Thymus (tissue), 11 donors: ENCODE measurements at regions not wholly inside any gene's neighbourhood (a gene's known extent, or its start where the extent isn't known, plus 50 kb on each side); places are given as distances from the start of the nearest gene placed in this dataset.

Source experiments
- DNase-seq, 9 donors: peaks; one replicate each; pipeline ENCODE4 v3.0.0-alpha.2; 2013; ENCODE audit warnings: low spot score in 9 of 9, low read depth in 6 of 9, missing footprints in 1 of 9
- H3K27ac ChIP-seq, 2 donors: one replicate each; pipeline ENCODE4 v1.5.1; 2013; ENCODE audit warnings: control low read depth in 1 of 2, low read depth in 1 of 2, low read length in 1 of 2, mild to moderate bottlenecking in 1 of 2, moderate library complexity in 1 of 2
- H3K27me3 ChIP-seq, 2 donors: one replicate each; pipeline ENCODE4 v1.5.1; 2013; ENCODE audit warnings: low read length in 1 of 2; ENCODE audit not compliant: control insufficient read depth in 2 of 2, insufficient read depth in 1 of 2
- H3K36me3 ChIP-seq, 2 donors: one replicate each; pipeline ENCODE4 v1.5.1; 2013; ENCODE audit warnings: low read length in 1 of 2, mild to moderate bottlenecking in 1 of 2, moderate library complexity in 1 of 2; ENCODE audit not compliant: control insufficient read depth in 2 of 2, insufficient read depth in 2 of 2
- H3K4me1 ChIP-seq, 2 donors: one replicate each; pipeline ENCODE4 v1.5.1; 2013; ENCODE audit warnings: low read length in 2 of 2; ENCODE audit not compliant: control insufficient read depth in 2 of 2, insufficient read depth in 2 of 2
- H3K4me3 ChIP-seq, 2 donors: one replicate each; pipeline ENCODE4 v1.5.1; 2013; ENCODE audit warnings: low read length in 2 of 2, control low read depth in 1 of 2, mild to moderate bottlenecking in 1 of 2
- H3K9me3 ChIP-seq, 2 donors: one replicate each; pipeline ENCODE4 v1.5.1; 2013; ENCODE audit warnings: low read length in 1 of 2, mild to moderate bottlenecking in 1 of 2; ENCODE audit not compliant: control insufficient read depth in 2 of 2, insufficient read depth in 1 of 2
- WGBS: extraction: QIAGEN DNeasy Blood & Tissue Kit; methylation state at CpG from one replicate; pipeline ENCODE4 v1.1.7; 2013; 5-methylcytosine and 5-hydroxymethylcytosine counted together
- donor health status: healthy.

DNA sequence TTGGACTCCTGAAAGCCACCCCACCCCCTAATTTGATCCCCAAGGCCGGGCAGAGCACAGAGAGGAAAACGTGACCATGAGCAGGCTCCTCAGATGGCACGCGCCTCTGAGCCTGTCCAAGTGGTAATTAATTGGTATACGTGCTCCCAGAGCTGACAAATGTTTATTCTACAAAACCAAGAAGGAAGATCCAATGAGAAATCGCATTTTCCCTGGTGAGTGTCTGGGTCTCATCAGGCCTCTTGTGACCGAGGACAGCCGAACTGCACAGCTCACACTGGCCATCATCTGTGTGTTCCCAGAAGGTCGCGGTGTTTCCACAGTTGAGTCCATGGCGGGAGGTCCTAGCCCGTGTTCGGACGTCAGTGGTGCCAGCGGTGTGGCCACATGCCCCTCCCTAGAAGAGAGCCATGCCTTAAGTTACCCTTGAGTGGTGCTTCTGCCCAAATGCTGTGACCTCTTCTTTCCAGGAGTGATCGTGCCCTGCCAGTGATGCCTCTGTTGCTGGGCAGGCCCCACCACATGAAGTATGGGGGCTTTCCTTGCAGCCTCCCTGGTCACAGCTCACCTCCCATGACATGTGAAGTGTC is 317.5 kb upstream of the RTL1 start:
- H3K4me1 ChIP-seq = peaks cover 0 to 20% of the 10 kb centered on the region in 2 donors
- DNase-seq = no peak
- H3K9me3 ChIP-seq = no peaks in the 10 kb centered on the region
- H3K27me3 ChIP-seq = no peaks in the 10 kb centered on the region
- H3K36me3 ChIP-seq = no peaks in the 10 kb centered on the region
- H3K27ac ChIP-seq = no peak overlapping the region
- 96% methylated on average over 16 of the region's 16 CpGs for WGBS
- H3K4me3 ChIP-seq = no peak overlapping the region

- H3K27me3 ChIP-seq = no peaks in the 10 kb centered on the region
- no peaks in the 10 kb centered on the region for H3K36me3 ChIP-seq
- H3K4me3 ChIP-seq = no peak overlapping the region
- no peak for DNase-seq
- H3K9me3 ChIP-seq = no peaks in the 10 kb centered on the region
- 97% methylated on average over 10 of the region's 10 CpGs for WGBS
- no peak overlapping the region for H3K27ac ChIP-seq
- peaks cover 0 to 27% of the 10 kb centered on the region in 2 donors for H3K4me1 ChIP-seq
Observed at GRCh38 chr14:101221549-101222160, 318.1 kb upstream of the RTL1 start.

DNA sequence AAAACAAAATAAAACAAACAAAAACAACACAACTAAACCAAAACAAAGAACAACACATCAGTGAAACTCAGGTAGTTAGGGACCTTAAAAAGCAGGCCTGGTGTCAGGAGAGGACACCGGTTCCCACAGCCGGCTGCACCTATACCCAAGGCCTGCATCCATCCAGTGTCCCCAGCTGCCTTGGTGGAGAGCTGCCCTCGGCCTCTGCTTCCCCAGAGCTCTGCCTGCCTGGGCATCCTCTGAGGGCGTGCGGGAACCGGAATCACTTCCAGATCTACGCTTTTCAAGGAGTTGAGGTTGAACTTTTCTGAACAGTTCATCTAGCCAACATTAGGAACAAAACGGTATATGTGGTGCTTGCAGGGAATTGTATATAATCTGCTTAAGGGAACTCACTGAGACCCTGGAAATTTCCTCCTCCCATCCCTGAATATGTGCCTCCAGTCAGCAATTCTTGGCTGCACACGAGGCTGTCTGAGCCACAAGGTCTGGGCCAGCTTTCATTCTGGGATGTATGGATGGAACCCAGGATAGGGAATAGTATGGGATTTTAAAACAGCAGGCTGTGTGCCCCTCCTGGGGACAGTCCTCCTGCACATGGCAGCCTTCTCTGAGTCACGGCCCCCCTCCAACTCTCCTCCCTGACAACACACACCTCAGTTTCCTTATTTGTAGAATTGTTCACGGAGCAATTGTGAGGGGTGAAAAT is 319.0 kb upstream of the RTL1 start:
- Histone ChIP-seq H3K27me3 (no peaks in the 10 kb centered on the region), H3K36me3 (no peaks in the 10 kb centered on the region), H3K27ac (no peak overlapping the region), H3K4me1 (peaks cover 0 to 35% of the 10 kb centered on the region in 2 donors), H3K9me3 (no peaks in the 10 kb centered on the region), H3K4me3 (no peak overlapping the region)
- 89% methylated on average over 11 of the region's 11 CpGs for WGBS
- no peak for DNase-seq

DNA sequence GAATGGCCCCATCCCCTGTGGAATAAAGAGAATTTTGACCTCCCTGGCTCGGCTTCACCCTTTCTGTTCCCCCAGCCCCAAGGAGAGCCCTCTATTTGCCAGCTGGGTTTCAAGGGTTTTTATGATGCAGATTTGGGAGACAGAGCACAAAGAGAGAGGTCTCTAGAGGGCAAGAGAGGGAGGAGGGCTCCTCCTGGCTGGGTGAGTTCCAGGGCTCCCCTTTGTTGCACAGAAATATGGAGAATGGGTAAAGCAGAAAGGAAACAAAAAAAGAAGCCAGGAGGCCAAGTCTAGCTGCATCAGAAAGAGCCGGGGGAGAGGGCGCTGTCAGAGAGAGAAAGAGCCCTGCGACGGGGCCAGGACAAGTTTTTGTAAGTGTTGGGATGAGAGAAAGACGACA is 319.6 kb upstream of the RTL1 start:
- Histone ChIP-seq H3K27me3 (no peaks in the 10 kb centered on the region), H3K9me3 (no peaks in the 10 kb centered on the region), H3K27ac (no peak overlapping the region), H3K4me1 (peaks cover 0 to 36% of the 10 kb centered on the region in 2 donors), H3K4me3 (no peak overlapping the region), H3K36me3 (no peaks in the 10 kb centered on the region)
- DNase-seq = no peak
- WGBS = 95% methylated on average over 6 of the region's 6 CpGs

- Histone ChIP-seq H3K9me3 (no peaks in the 10 kb centered on the region), H3K36me3 (no peaks in the 10 kb centered on the region), H3K27ac (no peak overlapping the region), H3K4me1 (peaks cover 0 to 36% of the 10 kb centered on the region in 2 donors), H3K4me3 (no peak overlapping the region), H3K27me3 (no peaks in the 10 kb centered on the region)
- WGBS = 94% methylated on average over 10 of the region's 10 CpGs
- DNase-seq = no peak
Observed at GRCh38 chr14:101223561-101224162, 320.1 kb upstream of the RTL1 start.

- DNase-seq = no peak
- H3K27me3 ChIP-seq = no peaks in the 10 kb centered on the region
- H3K4me3 ChIP-seq = no peak overlapping the region
- 93% methylated on average over 22 of the region's 22 CpGs for WGBS
- peaks cover 0 to 36% of the 10 kb centered on the region in 2 donors for H3K4me1 ChIP-seq
- no peaks in the 10 kb centered on the region for H3K9me3 ChIP-seq
- H3K27ac ChIP-seq = no peak overlapping the region
- H3K36me3 ChIP-seq = no peaks in the 10 kb centered on the region
Observed at GRCh38 chr14:101224356-101225156, 321.0 kb upstream of the RTL1 start.

- no peaks in the 10 kb centered on the region for H3K36me3 ChIP-seq
- H3K4me1 ChIP-seq = peaks cover 0 to 36% of the 10 kb centered on the region in 2 donors
- no peak overlapping the region for H3K4me3 ChIP-seq
- peak overlapping the region in 1 of 2 donors; percentile 51 for H3K27ac ChIP-seq
- H3K9me3 ChIP-seq = no peaks in the 10 kb centered on the region
- no peaks in the 10 kb centered on the region for H3K27me3 ChIP-seq
- 34% methylated on average over 28 of the region's 28 CpGs for WGBS
- peak in 2 of 9 donors; percentile 8 to 30 for DNase-seq
Observed at GRCh38 chr14:101225157-101226152, 321.9 kb upstream of the RTL1 start.

GRCh38 chr14:101226265-101226602 is 322.7 kb upstream of the RTL1 start:
- DNase-seq = no peak
- Histone ChIP-seq H3K36me3 (no peaks in the 10 kb centered on the region), H3K27me3 (no peaks in the 10 kb centered on the region), H3K9me3 (no peaks in the 10 kb centered on the region), H3K4me3 (no peak overlapping the region), H3K27ac (peak overlapping the region in 1 of 2 donors; percentile 30), H3K4me1 (peaks cover 0 to 36% of the 10 kb centered on the region in 2 donors)
- 89% methylated on average over 4 of the region's 4 CpGs for WGBS
